K562 (cell line): ENCODE measurements at regions not wholly inside any gene's neighbourhood (a gene's known extent, or its start where the extent isn't known, plus 50 kb on each side); places are given as distances from the start of the nearest gene placed in this dataset.

Experiments
- ATAC-seq: fragments of 200-7000 bp; cut with Tn5 transposase; 3 replicates; pipeline ENCODE4 v1.9.1; 2020; ENCODE audit warnings: moderate library complexity
- BruUV-seq: library from RNA; stranded (reverse); fragments of 400-500 nt; replicated peaks from 2 replicates; lab custom pipeline; 2021; lab: Mats Ljungman, UMichigan
- CTCF ChIA-PET: fragments of 300-600 bp; formaldehyde crosslinking; extraction: SDS; loops from one replicate; lab custom pipeline; 2021; ENCODE audit warnings: low intra/inter-chr PET ratio; lab: Yijun Ruan, JAX
- POLR2A ChIA-PET: fragments of 300-600, 350-650 bp; sonication (Branson Sonifier 250); formaldehyde crosslinking; extraction: SDS; loops from one replicate; lab custom pipeline; 2021; ENCODE audit warnings: antibody characterized with exemption, inconsistent platforms; lab: Yijun Ruan, JAX
- DNase-seq, 4 experiments: peaks; one replicate each; pipeline versions ENCODE4 v3.0.0 to v3.0.0-alpha.2; 2011 to 2018; ENCODE audit warnings: low spot score in 3 of 4, mixed read lengths in 3 of 4; ENCODE audit errors: extremely low read depth in 1 of 4
- FAIRE-seq: peaks from 2 replicates; lab custom pipeline; 2011; peaks lifted over from hg19 to GRCh38; lab: Jason Lieb, UNC
- H2AFZ ChIP-seq: 2 replicates; pipeline ENCODE4 v1.6.0; 2011; ENCODE audit warnings: low read depth, low read length, control low read depth, inconsistent platforms
- H3K27ac ChIP-seq: fragments of 200-600 bp; 3 replicates; pipeline ENCODE4 v1.8.0; 2011; ENCODE audit warnings: low read depth, mild to moderate bottlenecking, control low read depth, inconsistent platforms, low read length, moderate library complexity, mixed read lengths; ENCODE audit errors: extremely low read depth
- H3K27me3 ChIP-seq, 2 experiments: fragments of 300-600 bp in 1 of 2; 2 replicates in 1 of 2; 3 replicates in 1 of 2; pipeline versions ENCODE4 v1.6.0 to v1.8.0; 2011; ENCODE audit warnings: inconsistent platforms in 2 of 2, low read length in 2 of 2, mild to moderate bottlenecking in 1 of 2, mixed read lengths in 1 of 2, moderate library complexity in 1 of 2; ENCODE audit not compliant: control insufficient read depth in 2 of 2, insufficient read depth in 2 of 2
- H3K36me3 ChIP-seq: fragments of 300-600 bp; 3 replicates; pipeline ENCODE4 v1.8.0; 2011; ENCODE audit warnings: mild to moderate bottlenecking, low read length, inconsistent platforms; ENCODE audit not compliant: control insufficient read depth, insufficient read depth
- H3K4me1 ChIP-seq, 2 experiments: fragments of 200-600 bp in 1 of 2; replicated peaks in 1 of 2; 2 replicates in 1 of 2; 3 replicates in 1 of 2; pipeline versions ENCODE4 v1.5.1 to v1.8.0; 2011; ENCODE audit warnings: inconsistent platforms in 2 of 2, low read length in 2 of 2, mild to moderate bottlenecking in 1 of 2, mixed read lengths in 1 of 2, moderate library complexity in 1 of 2; ENCODE audit not compliant: control insufficient read depth in 2 of 2, insufficient read depth in 2 of 2
- H3K4me2 ChIP-seq: 2 replicates; pipeline ENCODE4 v1.6.1; 2011; ENCODE audit warnings: low read length, control low read depth, inconsistent platforms, mixed read lengths; ENCODE audit not compliant: insufficient read depth
- H3K4me3 ChIP-seq: fragments of 200-600 bp; sonication (generic), shearing (Covaris generic); 2 replicates; pipeline ENCODE4 v1.5.1; 2016; ENCODE audit warnings: control low read depth, inconsistent platforms
- H3K79me2 ChIP-seq: fragments of 200-600 bp; 3 replicates; pipeline ENCODE4 v1.8.0; 2011; ENCODE audit warnings: low read length, inconsistent platforms; ENCODE audit not compliant: control insufficient read depth, insufficient read depth
- H3K9ac ChIP-seq, 2 experiments: 2 replicates each; pipeline versions ENCODE4 v1.6.0 to v1.6.1; 2011; ENCODE audit warnings: low read depth in 2 of 2, low read length in 2 of 2, control low read depth in 1 of 2, inconsistent platforms in 1 of 2, mild to moderate bottlenecking in 1 of 2, mixed read lengths in 1 of 2; ENCODE audit not compliant: insufficient read depth in 1 of 2
- H3K9me1 ChIP-seq: one replicate; pipeline ENCODE4 v1.6.0; 2011; ENCODE audit warnings: inconsistent platforms, mild to moderate bottlenecking, low read length, moderate library complexity; ENCODE audit not compliant: control insufficient read depth, insufficient read depth
- H3K9me3 ChIP-seq: replicated peaks from 2 replicates; pipeline ENCODE4 v1.5.1; 2011; ENCODE audit warnings: low read depth, low read length, inconsistent platforms; ENCODE audit not compliant: control insufficient read depth, insufficient read depth
- H4K20me1 ChIP-seq: replicated peaks from 2 replicates; pipeline ENCODE4 v1.6.1; 2011; ENCODE audit warnings: low read length, inconsistent platforms, mixed read lengths; ENCODE audit not compliant: control insufficient read depth, insufficient read depth
- CAMTA2 ChIP-seq: fragments of 250-450 bp; sonication (Bioruptor Pico); conservative IDR thresholded peaks from 2 replicates; pipeline ENCODE4 v1.5.1; 2022
- CXXC5 ChIP-seq: fragments of 250-450 bp; sonication (Bioruptor Pico); IDR thresholded peaks from 2 replicates; pipeline ENCODE4 v1.8.0; 2022; ENCODE audit warnings: inconsistent platforms, mild to moderate bottlenecking, moderate library complexity
- DNMT1 ChIP-seq: fragments of 450-650 bp; IDR thresholded peaks from 2 replicates; pipeline ENCODE4 v1.6.1; 2016; ENCODE audit warnings: antibody characterized with exemption, mild to moderate bottlenecking
- EZH2 ChIP-seq: IDR thresholded peaks from 2 replicates; pipeline ENCODE4 v1.6.1; 2012; ENCODE audit warnings: low read depth, mild to moderate bottlenecking, inconsistent platforms, low read length, borderline replicate concordance
- FIP1L1 ChIP-seq: fragments of 200-400 bp; formaldehyde crosslinking; IDR thresholded peaks from 2 replicates; pipeline ENCODE4 v1.6.1; 2018; ENCODE audit warnings: mild to moderate bottlenecking, low read depth, low read length; ENCODE audit not compliant: poor library complexity, severe bottlenecking
- FOSL1 ChIP-seq: fragments of 200-800 bp; sonication (Bioruptor generic); conservative IDR thresholded peaks from 2 replicates; pipeline ENCODE4 v1.6.1; 2016; ENCODE audit warnings: missing genetic modification characterization, missing compliant biosample characterization
- GTF2E2 ChIP-seq: fragments of 200-800 bp; sonication (Bioruptor generic); IDR thresholded peaks from 2 replicates; pipeline ENCODE4 v1.6.1; 2016; ENCODE audit warnings: missing genetic modification characterization, missing compliant biosample characterization
- KLF1 ChIP-seq: fragments of 450-650 bp; IDR thresholded peaks from 2 replicates; pipeline ENCODE4 v1.6.1; 2016; ENCODE audit warnings: missing genetic modification characterization, missing compliant biosample characterization
- MNT ChIP-seq, 2 experiments: fragments of 450-650 bp; conservative IDR thresholded peaks; 2 replicates each; pipeline ENCODE4 v1.6.1; 2017; ENCODE audit warnings: mild to moderate bottlenecking in 2 of 2, moderate library complexity in 2 of 2
- POLR2AphosphoS5 ChIP-seq: IDR thresholded peaks from 2 replicates; pipeline ENCODE4 v1.6.1; 2011; ENCODE audit warnings: mild to moderate bottlenecking, low read depth, low read length, moderate library complexity; ENCODE audit not compliant: control insufficient read depth, insufficient read depth
- PPARD ChIP-seq: fragments of 250-450 bp; sonication (Bioruptor Pico); IDR thresholded peaks from 2 replicates; pipeline ENCODE4 v1.8.0; 2022; ENCODE audit warnings: inconsistent platforms, mild to moderate bottlenecking, moderate library complexity
- SNIP1 ChIP-seq: fragments of 450-650 bp; IDR thresholded peaks from 2 replicates; pipeline ENCODE4 v1.7.1; 2017; ENCODE audit warnings: low read depth, mild to moderate bottlenecking
- ZNF121 ChIP-seq: sonication (generic); formaldehyde crosslinking; conservative IDR thresholded peaks from 2 replicates; pipeline ENCODE4 v1.8.0; 2022; ENCODE audit warnings: missing genetic modification reagents
- WGBS: fragments of 100-300 bp; shearing (Covaris generic); methylation state at CpG from one replicate; pipeline ENCODE4 v1.1.6; 2016; ENCODE audit warnings: low coverage, mixed read lengths; ENCODE audit not compliant: insufficient coverage; ENCODE audit errors: missing lambda C conversion rate; 5-methylcytosine and 5-hydroxymethylcytosine counted together
- in situ Hi-C: fragments of 300-500 bp; cut with MboI; formaldehyde crosslinking; loops from 4 replicates; pipeline ENCODE4 v1.15.0; 2018; ENCODE audit warnings: inconsistent platforms, mixed read lengths
- intact Hi-C: fragments of 100-400 bp; cut with micrococcal nuclease; formaldehyde crosslinking; loops from 2 replicates; pipeline ENCODE4 v1.14.2; 2022
- TF ChIP-seq, protein P1 (sequence below): fragments of 250-450 bp; sonication (Bioruptor Pico); IDR thresholded peaks from 2 replicates; pipeline ENCODE4 v1.9.0; 2021; ENCODE audit warnings: mild to moderate bottlenecking
- TF ChIP-seq, protein P2 (sequence below): fragments of 200-800 bp; sonication (Bioruptor generic); IDR thresholded peaks from 2 replicates; pipeline ENCODE4 v1.6.1; 2016; ENCODE audit warnings: missing genetic modification characterization, missing compliant biosample characterization

DNA sequence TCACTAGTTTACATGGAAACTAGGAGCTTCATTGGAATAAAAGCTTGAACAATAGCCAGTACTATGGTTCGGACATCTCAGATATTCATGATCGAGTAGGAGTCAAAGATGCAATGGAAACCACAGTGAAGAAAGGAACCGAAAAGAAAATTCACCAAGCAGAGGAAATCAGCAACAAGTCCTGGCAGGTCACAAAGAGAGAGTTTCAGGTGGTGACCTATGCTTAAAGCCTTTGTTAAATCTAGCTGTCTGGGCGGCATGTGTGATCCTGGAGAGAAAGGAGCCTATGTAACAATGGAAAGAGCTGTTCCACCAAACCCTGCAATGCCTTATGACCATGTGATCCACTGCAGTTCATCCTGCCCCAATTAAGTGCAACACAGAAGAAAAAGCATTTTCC, 68.9 kb upstream of the POU2AF2 start (continued):
- TF ChIP-seq POLR2AphosphoS5 (no peak), SNIP1 (no peak), PPARD (no peak), FIP1L1 (no peak)
- TF ChIP-seq, protein P1, sequence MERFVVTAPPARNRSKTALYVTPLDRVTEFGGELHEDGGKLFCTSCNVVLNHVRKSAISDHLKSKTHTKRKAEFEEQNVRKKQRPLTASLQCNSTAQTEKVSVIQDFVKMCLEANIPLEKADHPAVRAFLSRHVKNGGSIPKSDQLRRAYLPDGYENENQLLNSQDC, result no peak
- TF ChIP-seq, all 486 proteins: peak for 0

DNA sequence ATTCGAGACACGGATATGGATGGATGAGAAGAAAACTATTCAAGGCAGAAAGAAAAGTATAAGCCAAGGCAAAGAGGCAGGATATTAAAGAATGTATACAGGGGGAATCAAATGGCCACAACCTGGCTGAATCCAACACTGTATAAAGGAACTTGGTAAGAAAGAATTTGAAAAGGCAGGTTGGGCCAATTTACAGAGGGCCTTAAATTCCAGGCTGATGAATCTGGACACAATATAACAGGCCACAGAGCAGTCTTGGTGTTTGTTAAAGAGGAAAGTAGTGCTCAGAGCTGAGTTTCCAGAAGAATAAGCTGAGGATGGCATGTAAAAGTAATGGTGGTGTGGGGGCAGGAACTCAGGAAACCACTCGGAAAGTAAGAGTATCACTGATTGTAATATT, 72.3 kb upstream of the POU2AF2 start:
- BruUV-seq, result no TSS peak
- no peak for TF ChIP-seq CXXC5 (CRISPR knock-in tag)
- TF ChIP-seq DNMT1, result no peak
- TF ChIP-seq GTF2E2 (tag), result no peak
- TF ChIP-seq, protein P2, sequence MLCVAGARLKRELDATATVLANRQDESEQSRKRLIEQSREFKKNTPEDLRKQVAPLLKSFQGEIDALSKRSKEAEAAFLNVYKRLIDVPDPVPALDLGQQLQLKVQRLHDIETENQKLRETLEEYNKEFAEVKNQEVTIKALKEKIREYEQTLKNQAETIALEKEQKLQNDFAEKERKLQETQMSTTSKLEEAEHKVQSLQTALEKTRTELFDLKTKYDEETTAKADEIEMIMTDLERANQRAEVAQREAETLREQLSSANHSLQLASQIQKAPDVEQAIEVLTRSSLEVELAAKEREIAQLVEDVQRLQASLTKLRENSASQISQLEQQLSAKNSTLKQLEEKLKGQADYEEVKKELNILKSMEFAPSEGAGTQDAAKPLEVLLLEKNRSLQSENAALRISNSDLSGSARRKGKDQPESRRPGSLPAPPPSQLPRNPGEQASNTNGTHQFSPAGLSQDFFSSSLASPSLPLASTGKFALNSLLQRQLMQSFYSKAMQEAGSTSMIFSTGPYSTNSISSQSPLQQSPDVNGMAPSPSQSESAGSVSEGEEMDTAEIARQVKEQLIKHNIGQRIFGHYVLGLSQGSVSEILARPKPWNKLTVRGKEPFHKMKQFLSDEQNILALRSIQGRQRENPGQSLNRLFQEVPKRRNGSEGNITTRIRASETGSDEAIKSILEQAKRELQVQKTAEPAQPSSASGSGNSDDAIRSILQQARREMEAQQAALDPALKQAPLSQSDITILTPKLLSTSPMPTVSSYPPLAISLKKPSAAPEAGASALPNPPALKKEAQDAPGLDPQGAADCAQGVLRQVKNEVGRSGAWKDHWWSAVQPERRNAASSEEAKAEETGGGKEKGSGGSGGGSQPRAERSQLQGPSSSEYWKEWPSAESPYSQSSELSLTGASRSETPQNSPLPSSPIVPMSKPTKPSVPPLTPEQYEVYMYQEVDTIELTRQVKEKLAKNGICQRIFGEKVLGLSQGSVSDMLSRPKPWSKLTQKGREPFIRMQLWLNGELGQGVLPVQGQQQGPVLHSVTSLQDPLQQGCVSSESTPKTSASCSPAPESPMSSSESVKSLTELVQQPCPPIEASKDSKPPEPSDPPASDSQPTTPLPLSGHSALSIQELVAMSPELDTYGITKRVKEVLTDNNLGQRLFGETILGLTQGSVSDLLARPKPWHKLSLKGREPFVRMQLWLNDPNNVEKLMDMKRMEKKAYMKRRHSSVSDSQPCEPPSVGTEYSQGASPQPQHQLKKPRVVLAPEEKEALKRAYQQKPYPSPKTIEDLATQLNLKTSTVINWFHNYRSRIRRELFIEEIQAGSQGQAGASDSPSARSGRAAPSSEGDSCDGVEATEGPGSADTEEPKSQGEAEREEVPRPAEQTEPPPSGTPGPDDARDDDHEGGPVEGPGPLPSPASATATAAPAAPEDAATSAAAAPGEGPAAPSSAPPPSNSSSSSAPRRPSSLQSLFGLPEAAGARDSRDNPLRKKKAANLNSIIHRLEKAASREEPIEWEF (CRISPR knock-in tag), result no peak
- TF ChIP-seq MNT (conservative IDR thresholded peaks at IDR 0.05), result no peak
- TF ChIP-seq EZH2, result no peak
- no peak for TF ChIP-seq ZNF121
- no peak for TF ChIP-seq FOSL1 (tag)
- TF ChIP-seq CAMTA2 (CRISPR knock-in tag), result no peak
- TF ChIP-seq KLF1 (tag), result no peak

More for the DNA sequence above, 72.3 kb upstream of the POU2AF2 start:
- H3K36me3 ChIP-seq, result no peaks in the 10 kb centered on the region
- DNase-seq, result no peak
- no peak overlapping the region for H3K27ac ChIP-seq
- no peaks in the 10 kb centered on the region for H3K9me3 ChIP-seq
- no peaks in the 10 kb centered on the region for H3K9me1 ChIP-seq
- H3K27me3 ChIP-seq, result no peaks in the 10 kb centered on the region
- H3K4me2 ChIP-seq, result no peak overlapping the region
- POLR2A ChIA-PET, result no interaction called here
- no peaks in the 10 kb centered on the region for H4K20me1 ChIP-seq
- H3K4me1 ChIP-seq, result no peaks in the 10 kb centered on the region
- 0% methylated on average over 3 of the region's 3 CpGs for WGBS
- in situ Hi-C loops (no loop called here), intact Hi-C loops (no loop called here)
- no peak for FAIRE-seq
- H3K79me2 ChIP-seq, result no peaks in the 10 kb centered on the region
- CTCF ChIA-PET, result no interaction called here
- no peak overlapping the region for H2AFZ ChIP-seq
- no peak overlapping the region for H3K9ac ChIP-seq
- no peak overlapping the region for H3K4me3 ChIP-seq
- ATAC-seq, result no peak
